NCI-H146 treated with DMSO at 0.1 percent for 48 hours (cell line): ENCODE measurements at regions not wholly inside any gene's neighbourhood (a gene's known extent, or its start where the extent isn't known, plus 50 kb on each side); places are given as distances from the start of the nearest gene placed in this dataset.

ENCODE experiments used
- DNase-seq: peaks from one replicate; lab custom pipeline; 2025; ENCODE audit not compliant: unreplicated experiment; lab: John Stamatoyannopoulos, UW

GRCh38 chr13:84684048-84684662, 801.9 kb upstream of the SLITRK1 start:
- no peak for DNase-seq

DNA sequence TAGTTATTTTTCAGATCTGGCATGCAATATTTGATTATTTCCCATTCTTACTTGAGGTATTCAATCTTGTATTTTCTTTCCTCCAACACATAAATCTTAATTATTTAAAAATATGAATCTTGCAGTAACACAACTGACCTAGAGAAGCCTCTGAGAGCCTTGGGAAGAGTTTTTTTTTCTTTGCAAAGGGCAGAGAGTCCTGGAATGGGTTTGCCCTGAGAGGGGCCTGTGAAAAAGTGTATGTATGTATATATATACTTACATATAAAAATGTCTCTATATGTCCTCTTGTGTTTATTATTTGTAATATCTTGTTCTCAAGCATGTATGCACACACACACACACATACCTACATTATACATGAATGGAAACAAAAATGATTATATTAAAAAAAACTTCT, 801.2 kb upstream of the SLITRK1 start:
- DNase-seq: no peak

- DNase-seq: no peak
Observed at GRCh38 chr13:84677836-84678235, 795.6 kb upstream of the SLITRK1 start.

GRCh38 chr13:84672616-84673015, 790.3 kb upstream of the SLITRK1 start:
- DNase-seq: no peak

DNA sequence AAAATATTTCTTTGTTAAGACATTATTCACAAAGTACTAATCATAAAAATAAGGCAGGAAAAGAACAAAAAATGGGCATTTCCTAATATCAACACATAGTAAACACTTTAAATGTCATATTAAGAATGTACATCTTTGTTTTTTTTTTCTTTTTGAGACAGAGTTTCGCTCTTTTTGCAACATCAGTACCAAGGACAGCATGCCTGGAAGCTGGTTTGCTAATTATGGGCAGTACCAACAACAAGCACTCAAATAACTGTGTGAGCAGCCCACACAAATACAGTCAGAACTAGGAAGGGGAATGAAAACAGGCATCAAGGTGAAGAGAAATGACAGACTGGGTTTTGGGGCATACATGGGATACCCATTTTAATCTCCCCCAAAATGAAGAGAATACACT, 788.0 kb upstream of the SLITRK1 start:
- no peak for DNase-seq

DNA sequence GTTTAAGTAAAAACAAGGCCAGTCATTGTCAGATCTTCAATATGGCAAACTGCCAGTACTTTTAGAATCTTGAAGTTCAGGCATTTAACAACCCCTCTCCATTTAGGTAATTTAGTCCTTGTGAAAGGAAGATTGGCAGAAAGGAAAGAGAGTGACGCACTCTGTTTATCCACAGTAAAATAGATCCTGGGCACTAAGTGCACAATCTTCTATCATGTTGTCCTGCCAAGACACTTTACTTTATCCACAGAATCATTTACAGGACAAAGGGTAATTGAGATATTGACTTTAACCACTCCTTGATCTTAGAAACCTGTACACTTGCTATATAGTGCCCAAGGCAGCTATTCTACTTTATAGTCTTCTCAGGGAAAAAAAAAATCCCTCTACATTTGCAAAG, 786.4 kb upstream of the SLITRK1 start:
- DNase-seq: no peak

GRCh38 chr13:84662491-84662890, 780.2 kb upstream of the SLITRK1 start:
- no peak for DNase-seq

DNA sequence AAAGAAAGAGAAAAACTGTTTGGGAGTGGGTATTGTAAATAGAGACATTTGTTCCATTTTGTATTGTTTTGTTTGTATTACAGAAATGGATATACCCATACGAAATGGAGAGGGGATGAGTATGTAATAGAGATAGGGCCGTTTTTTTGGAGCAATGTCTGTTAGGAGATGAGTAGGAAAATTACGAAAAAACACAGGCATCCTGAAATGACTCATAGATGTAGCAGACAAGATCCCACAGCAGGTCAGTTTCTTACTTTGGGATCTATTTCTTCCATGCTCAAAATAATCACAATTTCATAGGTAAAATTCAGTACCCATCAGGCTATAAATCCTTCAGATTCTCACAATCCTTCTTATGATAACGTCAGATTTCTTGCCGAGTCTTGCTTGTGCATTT, 779.4 kb upstream of the SLITRK1 start:
- DNase-seq: no peak

GRCh38 chr13:84659359-84659661, 777.0 kb upstream of the SLITRK1 start:
- no peak for DNase-seq

DNA sequence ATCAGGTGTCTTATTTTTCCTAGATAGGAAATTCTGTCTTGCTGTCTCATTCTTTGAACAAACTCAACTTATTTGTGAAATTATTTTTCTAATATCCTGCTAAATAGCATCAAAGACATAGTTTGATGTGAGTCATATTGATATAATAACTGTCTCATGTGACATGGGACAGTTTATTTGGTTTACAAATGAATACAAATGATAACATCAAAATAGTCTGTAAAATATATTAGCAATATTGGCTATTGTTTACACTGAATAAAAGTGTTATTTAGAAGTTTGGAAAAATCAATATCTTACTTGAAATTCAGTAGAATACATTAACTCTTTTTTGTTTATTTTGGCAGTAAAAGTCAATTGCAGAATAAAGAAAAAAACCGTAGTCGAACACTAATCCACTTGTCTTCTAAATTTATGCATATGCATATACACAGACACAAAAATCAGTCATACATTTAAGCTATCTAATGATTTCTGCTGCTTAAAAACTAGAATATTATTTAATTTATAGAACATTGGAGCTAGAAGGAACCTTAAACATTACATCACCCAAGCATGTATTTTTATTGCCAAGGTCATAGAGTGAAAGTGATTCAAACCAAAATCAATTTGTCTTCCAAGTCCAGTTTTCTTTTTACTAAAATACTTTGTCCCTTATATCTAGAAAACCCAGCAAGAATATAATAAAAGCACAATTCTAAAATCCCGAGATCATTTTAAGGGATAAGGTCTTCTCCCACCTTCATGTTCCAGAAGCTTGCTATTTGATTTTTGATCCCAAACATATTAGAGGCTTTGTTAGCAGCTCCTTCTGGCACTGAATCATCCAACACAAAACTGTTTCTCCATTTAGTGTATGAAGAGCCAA, 776.5 kb upstream of the SLITRK1 start:
- no peak for DNase-seq

GRCh38 chr13:84655677-84656076, 773.4 kb upstream of the SLITRK1 start:
- DNase-seq: no peak

GRCh38 chr13:84654654-84655275, 772.5 kb upstream of the SLITRK1 start:
- no peak for DNase-seq

DNA sequence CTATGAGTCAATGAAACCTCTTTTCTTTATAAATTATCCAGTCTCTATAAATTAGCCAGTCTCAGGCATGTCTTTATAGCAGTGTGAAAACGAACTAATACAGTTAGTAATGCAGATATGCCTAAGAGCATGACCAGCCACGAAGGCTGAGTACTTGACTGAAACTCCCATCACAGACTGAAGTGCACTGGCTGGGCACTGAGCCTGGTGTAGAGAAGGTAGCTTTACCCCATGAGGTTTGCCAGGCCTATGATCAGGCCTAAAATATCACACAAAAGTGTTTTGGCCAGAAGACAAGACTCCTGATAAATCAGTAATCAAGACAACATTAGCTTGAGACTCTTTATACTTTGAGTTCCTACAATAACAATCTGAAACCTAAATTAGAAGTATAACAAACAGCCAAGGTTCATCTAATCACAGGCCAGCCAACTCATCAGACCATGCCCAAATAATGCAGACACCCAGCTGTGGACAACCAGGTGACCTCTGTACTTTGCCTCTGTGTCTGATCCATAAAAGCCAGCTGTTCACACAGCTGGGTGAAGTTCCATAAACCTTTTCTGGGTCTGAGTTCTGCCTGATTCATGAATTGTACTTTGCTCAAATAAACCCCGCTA, 771.8 kb upstream of the SLITRK1 start:
- DNase-seq: no peak

GRCh38 chr13:84651705-84652104, 769.4 kb upstream of the SLITRK1 start:
- no peak for DNase-seq

- DNase-seq: no peak
Observed at GRCh38 chr13:84651288-84651687, 769.0 kb upstream of the SLITRK1 start.

GRCh38 chr13:84649853-84650252, 767.6 kb upstream of the SLITRK1 start:
- no peak for DNase-seq

DNA sequence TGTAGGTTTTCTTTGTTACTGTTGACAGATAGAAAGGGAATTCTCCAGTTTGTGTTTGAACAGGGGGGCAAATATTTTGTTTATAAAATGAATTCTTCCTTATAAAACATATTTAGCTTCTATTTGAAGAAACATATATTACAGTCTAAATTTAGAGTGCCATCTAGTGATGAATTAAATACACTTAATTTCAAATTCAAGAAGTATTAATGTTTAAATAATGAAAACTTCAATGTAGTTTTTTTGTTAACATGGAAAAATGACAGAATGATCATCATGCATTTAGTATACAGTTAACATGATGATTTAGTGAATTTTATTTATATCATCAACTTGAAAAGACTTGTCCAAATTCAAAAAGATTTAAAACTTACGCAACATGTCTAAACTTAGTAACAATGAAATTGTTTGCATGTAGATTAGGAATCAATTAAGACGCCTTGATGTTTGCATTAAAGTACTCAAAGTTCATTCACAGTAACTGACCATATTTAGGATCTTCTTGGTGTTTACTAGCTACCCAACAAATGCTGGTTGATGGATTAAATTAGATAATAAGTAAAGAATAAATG, 765.9 kb upstream of the SLITRK1 start:
- no peak for DNase-seq

- no peak for DNase-seq
Observed at GRCh38 chr13:84646957-84647356, 764.7 kb upstream of the SLITRK1 start.

- DNase-seq: no peak
Observed at GRCh38 chr13:84645196-84646012, 763.1 kb upstream of the SLITRK1 start.

DNA sequence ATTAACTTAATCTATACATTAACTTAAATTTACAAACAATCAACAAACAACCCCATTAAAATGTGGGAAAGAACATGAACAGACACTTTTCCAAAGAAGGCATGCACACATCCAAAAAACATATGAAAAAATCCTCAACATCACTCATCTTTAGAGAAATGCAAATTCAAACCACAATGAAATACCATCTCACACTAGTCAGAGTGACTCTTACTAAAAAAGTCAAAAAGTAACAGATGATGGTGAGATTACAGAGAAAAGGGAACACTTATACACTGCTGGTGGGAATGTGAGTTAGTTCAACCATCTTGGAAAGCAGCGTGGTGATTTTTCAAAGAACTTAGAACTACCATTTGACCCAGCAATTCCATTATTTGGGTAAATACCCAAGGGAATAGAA, 759.2 kb upstream of the SLITRK1 start:
- DNase-seq: no peak

DNA sequence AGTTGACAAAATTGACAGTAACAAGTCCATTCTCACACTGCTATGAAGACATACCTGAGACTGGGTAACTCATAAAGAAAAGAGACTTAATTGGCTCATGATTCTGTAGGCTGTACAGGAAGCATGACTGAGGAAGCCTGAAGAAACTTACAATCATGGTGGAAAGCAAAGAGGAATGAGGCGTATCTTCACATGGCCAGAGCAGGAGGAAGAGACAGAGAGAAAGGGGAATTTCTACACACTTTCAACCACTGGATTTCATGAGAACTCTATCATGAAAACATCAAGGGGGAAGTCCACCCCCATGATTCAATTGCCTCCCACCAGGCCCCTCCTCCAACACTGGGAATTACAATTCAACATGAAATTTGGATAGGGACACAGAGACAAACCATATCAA, 758.4 kb upstream of the SLITRK1 start:
- no peak for DNase-seq
